ENCODE measurements at regions not wholly inside any gene's neighbourhood (a gene's known extent, or its start where the extent isn't known, plus 50 kb on each side); places are given as distances from the start of the nearest gene placed in this dataset.

- TF ChIP-seq EZH2phosphoT487 (IDR thresholded peaks at IDR 0.05) (no peak), CTCF (IDR thresholded peaks at IDR 0.05) (no peak), EZH2 (IDR thresholded peaks at IDR 0.05) (no peak)
These were observed 487.4 kb downstream of the ZEB2 start for GRCh38 chr2:144032566-144032965.

Data from neural progenitor cell (in vitro differentiated cells).